ENCODE measurements at regions not wholly inside any gene's neighbourhood (a gene's known extent, or its start where the extent isn't known, plus 50 kb on each side); places are given as distances from the start of the nearest gene placed in this dataset.

DNA sequence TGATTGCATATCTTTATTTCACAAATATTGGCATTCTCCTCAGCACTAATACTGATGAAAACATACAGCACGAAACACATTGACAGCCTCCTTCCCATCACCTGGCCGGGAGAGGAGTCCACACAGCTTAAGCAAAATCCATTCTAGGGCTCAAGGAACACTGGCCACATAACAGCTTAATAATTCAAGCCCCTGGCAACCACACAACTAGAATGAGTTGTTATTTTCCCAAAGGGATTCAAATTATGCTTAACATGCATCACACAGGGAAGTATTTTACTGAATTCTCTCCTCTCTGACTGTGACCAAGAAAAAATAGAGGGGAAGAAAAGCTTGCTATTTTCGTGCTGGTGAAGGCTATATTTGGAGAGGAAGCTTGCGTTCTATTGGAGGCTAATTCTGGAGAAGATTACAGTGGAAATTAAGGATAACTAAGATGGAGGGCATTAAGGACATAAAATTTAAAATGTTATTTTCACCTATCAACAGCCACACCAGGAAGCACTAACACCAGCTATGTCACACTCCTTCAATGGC lies 198.5 kb downstream of the ADGRG6 start:
- no peak for DNase-seq (ENCODE audit: low read depth, low spot score)

DNA sequence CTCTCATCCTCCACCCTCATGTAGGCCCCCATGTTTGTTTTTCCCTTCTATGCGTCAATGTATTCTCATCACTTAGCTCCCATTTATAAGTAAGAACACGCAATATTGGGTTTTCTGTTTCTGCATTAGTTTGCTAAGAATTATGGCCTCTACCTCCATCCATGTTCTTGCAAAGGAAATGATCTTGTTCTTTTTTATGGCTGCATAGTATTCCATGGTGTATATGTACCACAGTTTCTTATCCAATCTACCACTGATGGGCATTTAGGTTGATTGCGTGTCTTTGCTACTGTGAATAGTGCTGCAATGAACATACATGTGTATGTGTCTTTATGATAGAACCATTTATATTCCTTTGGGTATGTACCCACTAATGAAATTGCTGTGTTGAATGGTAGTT lies 200.0 kb downstream of the ADGRG6 start:
- no peak for DNase-seq (ENCODE audit: low read depth, low spot score)

DNA sequence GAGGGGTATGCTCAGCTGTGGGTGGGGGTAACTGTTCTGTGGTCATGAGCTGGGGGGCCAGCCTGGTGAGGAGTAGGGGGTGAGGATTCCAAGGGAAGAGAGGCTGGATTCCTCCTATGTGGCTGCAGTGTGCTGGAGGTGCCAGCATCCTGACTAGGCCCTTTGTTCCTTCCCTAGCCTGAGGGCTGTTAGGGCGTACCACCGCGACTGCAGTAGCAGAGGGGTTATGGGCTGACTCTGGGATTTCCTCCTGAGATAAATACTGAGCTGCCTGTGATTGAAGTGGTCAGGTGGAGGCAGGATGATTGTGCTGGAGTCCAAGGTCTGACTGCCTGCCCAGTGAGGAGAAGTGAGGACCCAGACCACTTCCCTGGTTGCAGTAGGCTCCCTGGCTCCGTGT lies 205.3 kb downstream of the ADGRG6 start:
- DNase-seq (ENCODE audit: low read depth, low spot score): no peak

DNA sequence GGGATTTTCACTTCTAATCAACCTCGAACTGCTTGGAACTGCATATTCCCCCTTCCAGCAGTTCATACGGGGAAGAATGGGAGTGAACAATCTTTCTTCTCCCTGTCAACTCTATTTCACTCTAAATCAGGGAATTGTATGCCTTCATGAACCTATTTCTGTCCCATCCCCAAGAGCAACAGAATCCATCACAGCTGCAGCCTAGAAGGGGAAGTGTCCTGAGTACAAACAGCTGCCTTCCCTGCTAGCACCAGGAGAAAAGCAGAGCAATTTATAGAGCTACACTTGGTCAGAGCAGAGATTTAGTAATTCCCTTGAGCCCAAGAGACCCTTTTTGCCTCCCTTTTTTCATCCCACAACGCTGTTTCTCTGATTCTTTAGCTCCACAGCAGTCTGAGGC lies 208.4 kb downstream of the ADGRG6 start:
- DNase-seq (ENCODE audit: low read depth, low spot score): no peak

DNA sequence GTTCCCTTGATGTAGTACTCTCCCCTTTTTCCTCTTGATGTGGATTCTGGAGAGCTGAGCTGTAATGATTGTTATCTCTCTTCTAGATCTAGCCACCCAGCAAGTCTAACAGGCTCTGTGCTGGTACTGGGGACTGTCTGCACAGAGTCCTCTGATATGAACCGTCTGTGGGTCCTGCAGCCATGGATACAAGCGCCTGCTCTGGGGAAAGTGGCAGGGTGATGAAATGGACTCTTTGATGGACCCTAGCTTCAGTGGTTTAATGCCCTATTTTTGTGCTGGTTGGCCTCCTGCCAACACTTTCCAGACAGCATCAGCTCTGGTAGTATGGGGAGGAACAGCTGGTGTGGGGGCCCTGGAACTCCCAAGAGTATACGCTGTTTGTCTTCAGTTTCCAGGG lies 216.3 kb downstream of the ADGRG6 start:
- DNase-seq (ENCODE audit: low read depth, low spot score): no peak

DNA sequence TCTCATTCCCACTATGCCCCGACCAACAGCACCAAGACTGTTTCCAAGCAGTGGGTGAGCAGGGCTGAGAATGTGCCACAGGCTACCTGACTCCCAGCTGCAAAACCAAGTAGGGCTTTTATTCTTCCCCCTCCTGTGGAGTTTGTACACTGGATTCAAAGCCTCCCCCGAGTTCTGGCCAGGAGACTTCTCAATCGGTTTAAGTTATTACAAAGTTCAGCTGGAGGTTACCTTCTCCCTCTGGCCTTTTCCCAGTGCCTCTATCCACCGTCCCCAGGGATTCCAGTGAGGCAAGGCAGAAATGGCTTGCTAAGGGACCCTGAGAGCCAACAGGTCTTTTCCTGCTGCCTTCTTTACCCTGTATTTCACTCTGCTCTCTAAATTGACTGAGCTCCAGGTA lies 217.0 kb downstream of the ADGRG6 start:
- no peak for DNase-seq (ENCODE audit: low read depth, low spot score)

DNA sequence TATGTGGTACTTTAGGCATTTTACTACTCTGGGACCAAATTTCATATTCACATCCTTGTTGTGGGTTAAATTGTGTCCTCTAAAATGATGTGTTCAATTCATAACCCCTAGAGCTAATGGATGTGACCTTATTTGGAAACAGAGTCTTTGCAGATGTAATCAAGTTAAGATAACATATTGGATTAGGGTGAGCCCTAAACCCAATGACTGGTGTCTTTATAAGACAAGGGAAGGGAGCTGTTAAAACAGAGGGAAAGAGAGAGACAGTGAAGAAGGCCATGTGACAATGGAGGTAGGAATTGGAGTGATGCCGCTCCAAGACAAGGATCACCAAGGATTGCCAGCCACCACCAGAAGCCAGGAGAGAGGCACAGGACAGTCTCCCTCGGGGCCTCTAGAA lies 220.0 kb downstream of the ADGRG6 start:
- DNase-seq (ENCODE audit: low read depth, low spot score): no peak

DNA sequence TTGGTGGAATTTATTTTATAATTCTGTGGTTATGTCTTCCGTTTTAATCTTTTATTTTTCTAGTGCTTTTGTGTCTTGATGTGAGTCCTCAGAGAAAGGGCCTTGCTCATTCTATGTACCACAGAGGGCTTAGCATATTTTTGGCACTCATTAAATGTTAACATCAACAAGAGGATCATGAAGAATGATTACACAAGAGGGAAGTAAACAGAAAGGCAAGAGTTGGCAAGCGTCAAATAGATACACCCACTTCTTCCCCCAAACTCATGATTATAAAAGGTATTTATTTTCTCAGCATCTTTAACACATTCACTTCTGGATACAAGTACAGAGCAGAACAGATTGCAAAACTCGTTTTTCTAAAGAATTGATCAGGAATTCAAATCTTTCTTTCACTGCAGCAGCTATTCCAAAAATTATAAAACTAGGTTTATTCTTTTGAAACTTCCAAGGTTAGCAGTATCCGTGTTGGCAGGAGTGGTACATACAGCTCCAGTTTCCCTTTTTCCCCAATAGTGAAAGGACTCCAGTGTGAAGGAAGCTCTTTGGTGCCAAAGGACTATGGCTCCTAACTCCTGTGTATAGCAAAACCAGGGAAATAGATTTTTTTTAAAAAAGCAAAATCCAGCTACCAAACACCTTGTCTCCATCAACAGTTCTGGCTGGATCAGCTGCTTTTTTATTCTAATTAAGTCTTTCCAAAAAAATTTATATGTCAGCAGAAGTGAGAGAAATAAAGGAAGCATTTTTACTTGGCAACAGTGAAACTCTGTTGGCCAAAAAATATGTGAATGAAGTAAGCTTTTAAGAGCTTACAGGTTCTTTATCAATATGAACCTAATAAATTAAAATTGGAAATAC lies 221.9 kb downstream of the ADGRG6 start:
- DNase-seq (ENCODE audit: low read depth, low spot score): no peak

DNA sequence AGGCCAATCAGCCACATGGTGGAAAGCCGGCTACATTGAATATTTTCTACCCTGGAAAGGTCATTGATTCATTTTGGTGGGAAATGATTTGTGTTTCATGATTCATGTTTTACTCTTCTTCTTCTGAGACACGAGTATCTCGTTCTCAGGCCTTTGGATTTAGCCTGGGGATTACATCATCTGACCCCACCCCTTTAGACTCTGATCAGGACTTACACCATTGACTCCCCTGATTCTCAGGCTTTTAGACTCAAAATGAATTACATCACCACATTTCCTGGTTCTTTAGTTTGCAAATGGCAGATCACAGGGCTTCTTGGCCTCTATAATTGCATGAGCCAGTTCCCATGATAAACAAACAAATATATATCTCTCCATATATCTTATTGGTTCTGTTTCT lies 228.8 kb downstream of the ADGRG6 start:
- DNase-seq (ENCODE audit: low read depth, low spot score): no peak

DNA sequence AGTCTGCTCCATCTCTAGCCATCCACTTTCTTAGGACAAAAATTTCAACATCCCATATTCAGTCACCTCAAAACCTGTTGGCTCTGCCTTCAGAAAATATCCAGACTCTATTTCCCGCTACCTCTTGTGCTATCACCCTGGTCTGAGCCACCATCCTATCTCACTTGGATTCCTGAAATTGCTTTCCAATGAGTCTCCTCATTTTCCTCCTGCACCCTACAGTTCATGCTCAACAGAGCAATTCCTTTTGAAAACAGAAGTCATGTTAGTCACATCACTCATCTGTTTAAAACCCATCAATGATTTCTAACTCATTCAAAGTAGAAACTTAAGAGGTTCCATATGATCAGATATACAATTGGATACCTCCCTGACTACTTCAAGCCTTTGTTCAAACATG lies 229.9 kb downstream of the ADGRG6 start:
- DNase-seq (ENCODE audit: low read depth, low spot score): no peak

DNA sequence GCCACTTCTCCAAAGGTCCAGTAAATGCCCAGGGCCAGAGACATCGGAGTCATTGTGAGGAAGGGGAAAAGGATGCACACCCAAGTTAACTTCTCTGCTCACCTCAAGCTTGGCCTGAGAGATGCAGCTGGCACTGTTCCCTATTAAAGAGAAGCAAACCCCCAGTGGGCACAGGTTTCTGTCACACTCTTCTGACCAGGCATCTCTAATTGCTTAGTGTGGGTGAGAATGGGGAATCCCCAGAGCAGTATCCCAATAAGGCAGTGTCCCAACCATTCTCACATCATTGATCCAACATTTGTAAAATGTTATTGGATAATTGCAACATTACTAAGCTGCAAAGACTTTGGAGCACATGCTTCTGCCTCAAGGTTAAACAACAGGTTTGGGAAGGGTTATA lies 232.3 kb downstream of the ADGRG6 start:
- DNase-seq (ENCODE audit: low read depth, low spot score): no peak

DNA sequence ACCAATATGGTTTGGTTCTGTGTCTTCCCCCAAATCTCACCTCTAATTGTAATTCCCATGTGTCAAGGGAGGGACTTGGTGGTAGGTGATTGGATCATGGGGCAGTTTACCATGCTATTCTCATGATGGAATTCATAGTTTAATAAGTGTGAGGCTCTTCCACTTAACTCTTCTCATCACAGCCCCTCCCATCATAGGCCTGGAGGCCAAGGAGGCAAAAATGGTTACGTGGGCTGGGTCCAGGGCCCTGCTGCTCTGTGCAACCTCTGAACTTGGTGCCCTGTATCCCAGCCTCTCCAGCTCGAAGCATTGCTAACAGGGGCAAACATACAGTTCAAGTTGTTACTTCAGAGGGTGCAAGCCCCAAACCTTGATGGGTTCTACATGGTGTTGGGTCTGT lies 232.7 kb downstream of the ADGRG6 start:
- DNase-seq (ENCODE audit: low read depth, low spot score): no peak

DNA sequence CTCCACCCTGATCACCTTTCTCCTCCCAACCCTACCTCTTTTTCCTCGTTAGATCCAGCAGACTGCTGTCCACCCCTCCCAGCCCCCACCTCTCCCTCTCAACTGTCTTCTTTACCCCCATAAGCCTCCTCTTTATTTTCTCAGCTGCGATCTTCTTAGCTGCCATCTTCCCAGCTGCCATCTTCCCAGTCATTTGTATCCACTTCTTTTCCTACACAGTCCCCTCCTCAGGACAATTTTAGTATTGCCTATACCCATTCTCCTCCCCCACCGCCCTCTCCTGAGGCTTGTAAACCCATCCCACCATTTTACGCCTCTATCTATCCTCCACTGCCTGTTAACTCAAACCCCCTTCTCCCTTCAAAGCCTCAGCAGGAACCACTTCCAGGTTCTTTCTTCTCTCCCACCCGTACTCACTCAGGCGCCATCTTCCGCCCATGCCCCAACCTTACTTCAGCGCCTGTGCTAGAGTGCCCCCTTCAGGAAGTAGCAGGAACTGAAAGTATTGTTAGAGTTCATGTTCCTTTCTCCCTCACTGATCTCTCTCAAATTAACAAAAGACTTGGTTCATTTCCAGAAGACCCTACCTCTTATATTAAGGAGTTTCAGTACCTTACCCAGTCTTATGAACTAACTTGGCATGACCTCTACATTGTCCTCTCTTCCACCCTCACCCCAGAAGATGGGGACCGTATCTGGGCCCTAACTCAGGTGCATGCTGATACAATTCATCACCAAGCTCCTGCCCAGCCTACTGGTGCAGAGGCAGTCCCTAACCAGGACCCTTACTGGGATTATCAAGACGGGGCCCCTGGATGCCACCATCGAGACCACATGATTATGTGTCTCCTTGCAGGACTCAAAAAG lies 236.0 kb downstream of the ADGRG6 start:
- no peak for DNase-seq (ENCODE audit: low read depth, low spot score)

DNA sequence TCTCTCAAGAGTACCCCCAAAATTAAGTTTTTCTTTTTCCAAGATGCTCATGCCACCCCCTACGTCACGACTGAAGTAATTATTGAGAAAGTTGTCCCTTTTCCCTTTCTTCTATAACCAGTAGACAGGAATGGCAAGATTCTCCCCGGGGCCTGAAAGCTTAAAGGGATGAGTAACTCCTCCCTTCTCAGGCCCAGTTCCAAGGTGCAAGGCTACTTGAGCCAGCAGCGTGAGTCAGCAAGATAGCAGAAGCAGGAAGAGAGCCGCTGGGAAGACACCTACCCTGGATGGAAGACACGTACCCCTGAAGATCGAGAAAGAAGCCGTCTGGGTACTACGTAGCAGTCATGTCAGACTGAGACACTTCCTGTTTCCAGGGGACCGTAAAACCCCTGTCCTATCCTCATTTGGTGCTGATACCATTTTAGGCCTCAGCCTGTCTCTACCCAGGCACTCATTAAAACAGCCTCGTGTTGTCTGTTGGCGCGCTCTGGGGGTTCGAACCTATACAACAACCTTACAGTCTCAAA lies 241.0 kb downstream of the ADGRG6 start:
- DNase-seq (ENCODE audit: low read depth, low spot score): no peak

DNA sequence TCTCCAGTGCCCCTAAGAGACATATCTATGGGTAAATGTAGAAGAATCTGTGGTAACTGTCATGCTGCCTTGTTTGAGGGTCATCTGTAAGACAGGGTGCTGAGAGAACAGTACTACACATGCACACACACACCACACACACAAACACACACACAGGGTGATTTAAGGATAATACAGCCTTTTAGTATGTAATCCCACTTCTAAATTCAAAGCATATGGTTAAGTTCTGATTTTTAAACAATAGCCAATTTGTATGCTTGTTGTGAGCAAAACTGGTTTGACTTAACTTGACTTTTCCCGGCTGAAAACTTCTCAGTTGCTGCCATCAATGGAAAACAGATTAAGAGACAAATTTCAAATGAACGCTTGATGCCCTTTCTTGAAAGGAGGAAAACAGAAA lies 241.8 kb downstream of the ADGRG6 start:
- DNase-seq (ENCODE audit: low read depth, low spot score): no peak

DNA sequence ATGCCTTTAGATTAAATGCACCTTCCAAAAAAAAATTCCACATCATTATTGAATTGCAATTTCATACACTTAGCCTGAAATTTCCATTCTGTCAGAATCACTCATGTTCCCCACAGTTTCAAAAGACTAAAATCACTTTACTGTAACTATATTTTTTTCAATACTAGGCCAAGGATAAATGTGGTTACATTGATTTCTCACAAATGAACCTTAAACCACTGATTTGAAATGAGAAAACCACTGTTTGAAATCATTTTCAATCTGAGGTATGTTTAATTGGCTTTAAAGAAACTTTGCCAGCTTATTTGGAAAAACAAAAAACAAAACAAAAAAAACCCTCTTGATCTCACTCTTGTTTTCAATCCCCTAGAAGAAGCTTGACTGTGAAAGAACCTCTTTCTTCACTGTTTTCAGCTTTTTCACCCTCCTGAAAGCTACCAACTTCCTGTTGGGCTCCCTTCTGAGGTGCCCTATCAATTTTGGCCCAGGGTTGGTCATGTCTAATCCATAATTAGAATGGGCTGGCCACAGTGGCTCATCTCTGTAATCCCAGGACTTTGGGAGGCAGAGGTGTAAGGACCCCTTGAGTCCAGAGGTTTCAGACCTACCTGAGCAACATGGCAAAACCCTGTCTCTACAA lies 242.5 kb downstream of the ADGRG6 start:
- DNase-seq (ENCODE audit: low read depth, low spot score): no peak

DNA sequence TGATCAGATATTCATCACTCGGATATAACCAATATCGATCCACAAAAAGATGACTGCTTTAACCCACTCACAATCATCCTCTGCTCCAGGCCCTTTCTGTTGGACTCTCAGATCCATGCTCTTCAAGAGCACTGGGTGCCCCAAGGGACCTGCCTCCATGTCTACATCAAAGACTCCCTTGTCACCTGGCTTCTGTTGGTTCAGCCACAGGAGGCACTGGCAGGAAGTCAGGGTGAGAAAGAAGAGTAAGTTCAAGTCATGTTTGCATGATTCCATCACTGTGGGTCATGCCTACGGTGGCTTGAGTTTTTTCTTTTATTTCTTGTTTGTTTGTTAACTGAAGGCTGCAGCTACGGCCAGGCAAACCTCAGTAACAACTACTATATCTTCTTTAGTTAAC lies 243.3 kb downstream of the ADGRG6 start:
- no peak for DNase-seq (ENCODE audit: low read depth, low spot score)

DNA sequence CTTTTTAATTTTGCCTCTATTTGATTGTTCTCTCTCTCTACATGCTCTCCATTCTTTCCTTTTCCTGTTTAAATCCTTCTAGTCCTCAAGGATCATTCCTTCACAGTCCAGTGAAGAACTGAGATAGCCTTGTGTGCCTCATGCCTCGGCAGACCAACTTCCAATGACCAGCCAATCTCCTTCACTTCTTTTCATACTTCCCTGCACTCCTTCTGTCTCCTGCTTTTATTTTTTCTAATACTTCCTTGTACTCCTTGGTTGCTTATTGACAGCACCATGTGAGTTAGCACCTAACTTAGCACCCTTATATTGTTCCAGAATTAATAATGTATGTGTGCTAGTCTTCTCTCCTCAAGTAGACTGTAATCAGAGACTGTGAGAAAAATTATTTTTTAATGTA lies 246.8 kb downstream of the ADGRG6 start:
- DNase-seq (ENCODE audit: low read depth, low spot score): no peak

DNA sequence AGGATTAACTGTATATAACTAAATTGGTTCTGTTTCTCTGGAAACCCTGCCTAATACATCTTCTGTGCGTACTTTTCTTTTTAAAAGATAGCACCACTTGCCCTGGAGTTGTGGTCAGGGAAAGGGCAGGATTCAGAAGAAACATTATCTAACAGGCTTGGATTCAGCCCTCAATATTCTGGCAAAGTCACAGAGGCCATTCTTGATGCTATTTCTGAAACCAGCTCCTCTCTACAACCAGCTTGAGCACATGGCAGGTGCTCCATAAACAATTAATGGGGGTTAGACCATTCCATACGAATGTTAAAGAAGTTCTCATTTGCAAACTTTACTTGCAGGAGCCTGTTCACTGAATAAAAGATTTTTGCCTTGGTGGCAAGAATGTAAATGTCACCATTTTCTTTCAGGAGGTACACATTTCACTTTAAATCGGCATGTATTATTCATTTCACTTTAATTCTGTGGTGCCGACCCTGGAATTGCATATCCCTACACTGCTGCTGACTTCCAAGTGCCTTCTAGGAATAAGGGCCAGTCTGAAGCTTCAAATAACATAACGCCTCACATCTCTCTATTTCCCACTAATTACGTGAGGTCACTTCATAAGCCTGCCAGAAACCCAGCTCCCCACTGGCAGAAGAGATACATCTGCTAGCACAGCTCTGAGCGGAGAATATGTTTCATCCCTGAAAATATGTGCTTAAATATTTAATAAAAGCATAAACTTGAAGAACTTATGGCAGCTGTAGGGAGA lies 248.7 kb downstream of the ADGRG6 start:
- DNase-seq (ENCODE audit: low read depth, low spot score): no peak

DNA sequence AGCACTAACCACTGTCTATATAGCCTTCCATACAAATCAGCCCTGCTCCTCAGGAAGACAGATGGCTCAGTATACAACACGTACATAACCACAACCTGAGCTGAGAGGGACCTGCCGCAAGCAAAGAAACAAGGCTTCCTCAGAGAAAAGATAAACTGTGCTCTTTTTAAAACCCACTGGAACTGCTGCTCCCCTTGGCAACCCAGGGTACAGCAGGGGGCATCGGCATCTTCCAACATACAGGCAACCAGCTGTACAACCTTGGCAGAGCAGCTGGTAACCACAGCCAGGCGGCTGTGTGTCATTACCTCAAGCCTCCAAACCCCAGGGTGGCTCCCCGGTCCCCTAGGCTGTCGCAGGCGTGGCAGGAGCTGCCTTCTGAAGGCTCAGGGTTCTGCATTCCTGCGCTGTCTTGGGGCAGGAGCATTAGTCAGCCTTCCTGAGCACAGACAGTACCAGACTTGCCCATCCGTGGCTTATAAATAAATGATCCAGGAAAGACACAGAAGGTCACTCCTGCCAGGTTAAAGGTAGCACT lies 249.5 kb downstream of the ADGRG6 start:
- no peak for DNase-seq (ENCODE audit: low read depth, low spot score)

DNA sequence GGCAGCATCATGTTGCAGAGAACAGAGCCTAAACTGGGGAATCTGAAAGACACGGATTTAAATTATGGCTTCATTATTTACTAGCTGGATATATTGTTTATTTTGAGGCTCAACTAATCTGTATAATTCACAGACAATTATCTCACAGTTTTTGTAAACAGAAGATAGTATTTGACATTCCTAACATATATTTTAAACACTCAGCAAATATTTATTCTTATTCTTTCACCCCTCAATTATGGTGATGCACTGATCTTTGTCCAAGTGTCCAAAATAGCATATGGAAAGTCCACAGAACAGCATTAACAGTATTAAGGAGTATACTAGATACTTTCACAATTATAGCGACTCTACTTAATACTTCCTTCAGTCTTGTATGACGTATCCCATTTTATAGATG lies 257.0 kb downstream of the ADGRG6 start:
- no peak for DNase-seq (ENCODE audit: low read depth, low spot score)
